Loucy (cell line): ENCODE measurements at regions not wholly inside any gene's neighbourhood (a gene's known extent, or its start where the extent isn't known, plus 50 kb on each side); places are given as distances from the start of the nearest gene placed in this dataset.

Experiments
- EZH2phosphoT487 ChIP-seq: fragments of 200-600 bp; IDR thresholded peaks from 2 replicates; pipeline ENCODE4 v1.6.1; 2018; ENCODE audit warnings: antibody characterized with exemption, mild to moderate bottlenecking, moderate library complexity, borderline replicate concordance
- TF ChIP-seq, protein P1 (sequence below): fragments of 200-600 bp; sonication (generic); conservative IDR thresholded peaks from 2 replicates; pipeline ENCODE4 v1.5.1; 2014; ENCODE audit warnings: mild to moderate bottlenecking, antibody characterized with exemption, low read length

GRCh38 chr1:81128079-81128478 is 672.7 kb upstream of the ADGRL2 start:
- TF ChIP-seq, protein P1, sequence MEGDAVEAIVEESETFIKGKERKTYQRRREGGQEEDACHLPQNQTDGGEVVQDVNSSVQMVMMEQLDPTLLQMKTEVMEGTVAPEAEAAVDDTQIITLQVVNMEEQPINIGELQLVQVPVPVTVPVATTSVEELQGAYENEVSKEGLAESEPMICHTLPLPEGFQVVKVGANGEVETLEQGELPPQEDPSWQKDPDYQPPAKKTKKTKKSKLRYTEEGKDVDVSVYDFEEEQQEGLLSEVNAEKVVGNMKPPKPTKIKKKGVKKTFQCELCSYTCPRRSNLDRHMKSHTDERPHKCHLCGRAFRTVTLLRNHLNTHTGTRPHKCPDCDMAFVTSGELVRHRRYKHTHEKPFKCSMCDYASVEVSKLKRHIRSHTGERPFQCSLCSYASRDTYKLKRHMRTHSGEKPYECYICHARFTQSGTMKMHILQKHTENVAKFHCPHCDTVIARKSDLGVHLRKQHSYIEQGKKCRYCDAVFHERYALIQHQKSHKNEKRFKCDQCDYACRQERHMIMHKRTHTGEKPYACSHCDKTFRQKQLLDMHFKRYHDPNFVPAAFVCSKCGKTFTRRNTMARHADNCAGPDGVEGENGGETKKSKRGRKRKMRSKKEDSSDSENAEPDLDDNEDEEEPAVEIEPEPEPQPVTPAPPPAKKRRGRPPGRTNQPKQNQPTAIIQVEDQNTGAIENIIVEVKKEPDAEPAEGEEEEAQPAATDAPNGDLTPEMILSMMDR: no peak
- TF ChIP-seq EZH2phosphoT487: no peak
